GM19468 (cell line): ENCODE measurements at regions not wholly inside any gene's neighbourhood (a gene's known extent, or its start where the extent isn't known, plus 50 kb on each side); places are given as distances from the start of the nearest gene placed in this dataset.

Experiments
- ATAC-seq: cut with Tn5 transposase; IDR thresholded peaks from one replicate; pipeline ENCODE4 v1.9.1; 2021; ENCODE audit warnings: mild to moderate bottlenecking, moderate library complexity, moderate number of reproducible peaks; ENCODE audit not compliant: unreplicated experiment; ENCODE audit errors: extremely low read depth

DNA sequence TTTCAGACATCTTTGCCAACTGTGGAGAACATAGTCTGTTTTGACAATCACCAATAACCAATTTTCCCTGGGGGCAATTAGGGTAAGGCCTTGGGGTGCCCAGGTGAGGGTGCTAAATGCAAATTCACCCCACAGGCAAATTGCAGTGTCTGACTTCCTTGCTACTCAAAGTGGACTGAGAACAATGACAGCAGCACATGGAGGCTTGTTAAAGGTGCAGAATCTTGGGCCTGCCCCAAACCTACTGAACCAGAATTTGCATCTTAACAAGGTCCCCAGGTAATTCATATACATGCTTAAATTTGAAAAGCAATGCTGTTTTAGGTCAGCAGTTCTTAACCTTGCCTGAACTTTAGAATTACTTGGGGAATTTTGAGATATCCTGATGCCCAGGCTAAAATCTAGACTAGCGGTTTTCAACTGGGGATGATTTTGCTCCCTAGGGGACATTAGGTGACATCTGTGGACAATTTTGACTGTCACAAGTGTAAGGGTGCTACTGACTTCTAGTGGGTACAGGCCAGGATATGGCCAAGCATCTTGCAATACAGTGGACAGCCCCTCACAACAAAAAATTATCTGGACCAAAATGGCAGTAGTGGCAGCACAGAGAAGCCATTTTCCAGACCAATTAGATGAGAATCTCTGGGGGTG, 80.2 kb upstream of the GCFC2 start:
- ATAC-seq, result no peak

- no peak for ATAC-seq
Measured at GRCh38 chr2:75790121-75790813, 79.6 kb upstream of the GCFC2 start.

GRCh38 chr2:75788902-75789301, 78.2 kb upstream of the GCFC2 start:
- no peak for ATAC-seq

GRCh38 chr2:75788154-75788553, 77.4 kb upstream of the GCFC2 start:
- ATAC-seq, result no peak

GRCh38 chr2:75787532-75788132, 76.9 kb upstream of the GCFC2 start:
- ATAC-seq, result no peak

GRCh38 chr2:75775311-75775823, 64.7 kb upstream of the GCFC2 start:
- no peak for ATAC-seq

GRCh38 chr2:75772908-75773630, 62.4 kb upstream of the GCFC2 start:
- ATAC-seq, result no peak

- ATAC-seq, result no peak
Measured at GRCh38 chr2:75765798-75766197, 55.1 kb upstream of the GCFC2 start.

GRCh38 chr2:75764611-75765010, 53.9 kb upstream of the GCFC2 start:
- no peak for ATAC-seq
